HL-60/S4 treated with phorbol 12-myristate 13-acetate at 8.2 ng/mL for 4 days and 3 days (cell line): ENCODE measurements at regions not wholly inside any gene's neighbourhood (a gene's known extent, or its start where the extent isn't known, plus 50 kb on each side); places are given as distances from the start of the nearest gene placed in this dataset.

ENCODE experiments used
- in situ Hi-C: fragments of 300-500 bp; cut with MboI; formaldehyde crosslinking; loops from 2 replicates; pipeline ENCODE4 v1.15.0; 2022; ENCODE audit warnings: low sequenced_read_pairs

GRCh38 chr15:93887151-93887550 is 344.2 kb upstream of the MCTP2 start:
- in situ Hi-C loops: no loop called here

GRCh38 chr15:93882779-93883178 is 348.6 kb upstream of the MCTP2 start:
- in situ Hi-C loops: no loop called here

DNA sequence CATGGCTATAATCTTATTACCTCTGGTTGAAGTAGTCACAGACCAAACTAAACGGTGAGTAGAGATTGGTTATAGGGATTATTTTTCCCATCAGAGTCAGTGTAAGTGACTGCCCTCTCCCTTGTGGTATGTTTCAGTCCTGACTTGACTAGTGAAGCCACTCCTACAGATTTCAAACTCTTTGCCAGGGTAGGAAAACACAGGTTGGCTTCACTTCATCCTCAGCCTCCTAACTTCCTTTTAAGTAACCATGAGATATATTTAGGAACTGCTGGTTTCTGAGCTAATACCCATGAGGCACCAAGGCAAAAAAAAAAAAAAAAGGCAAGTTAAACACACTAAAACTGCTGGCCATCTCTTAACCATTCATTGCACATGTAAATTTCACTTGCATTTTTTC is 349.2 kb upstream of the MCTP2 start:
- in situ Hi-C loops: no loop called here

GRCh38 chr15:93881310-93881709 is 350.1 kb upstream of the MCTP2 start:
- in situ Hi-C loops: no loop called here

DNA sequence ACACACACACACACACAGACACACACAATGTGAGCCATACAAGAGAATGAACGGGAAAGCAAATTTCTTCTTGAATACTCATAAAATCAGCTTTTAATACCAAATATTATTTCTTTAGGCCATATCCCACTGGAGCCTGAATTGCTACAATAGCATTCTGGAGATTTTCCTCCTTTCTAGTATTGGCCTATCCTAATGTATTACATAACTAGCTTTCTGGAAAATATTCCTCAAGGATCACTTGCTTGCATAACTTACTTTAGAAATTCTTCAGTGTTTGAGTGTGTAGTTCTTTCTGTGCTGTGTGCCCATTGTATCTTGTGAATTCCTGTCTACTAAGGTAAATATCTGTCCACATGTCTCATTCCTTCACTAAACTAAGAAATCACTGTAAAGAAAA is 351.0 kb upstream of the MCTP2 start:
- in situ Hi-C loops: no loop called here

GRCh38 chr15:93870583-93870982 is 360.8 kb upstream of the MCTP2 start:
- in situ Hi-C loops: no loop called here

DNA sequence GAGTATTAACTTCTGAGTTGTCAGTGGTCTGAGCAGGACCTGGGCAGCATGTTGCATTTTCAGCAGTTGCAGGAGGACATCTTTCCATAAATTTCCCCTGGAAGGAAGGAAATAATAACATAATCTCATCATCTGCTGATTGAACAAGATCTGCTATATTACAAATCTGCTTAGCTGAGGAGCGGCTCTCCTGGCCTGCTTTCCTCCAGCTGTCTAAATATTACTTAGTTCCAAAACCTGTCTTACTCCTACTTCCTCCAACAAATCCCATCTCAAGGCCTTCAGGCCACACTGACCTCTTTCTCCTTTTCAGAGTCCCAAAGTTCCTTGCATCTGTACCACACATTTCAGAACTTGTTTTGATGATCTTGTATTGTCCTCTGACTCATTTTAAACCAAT is 364.4 kb upstream of the MCTP2 start:
- in situ Hi-C loops: no loop called here

DNA sequence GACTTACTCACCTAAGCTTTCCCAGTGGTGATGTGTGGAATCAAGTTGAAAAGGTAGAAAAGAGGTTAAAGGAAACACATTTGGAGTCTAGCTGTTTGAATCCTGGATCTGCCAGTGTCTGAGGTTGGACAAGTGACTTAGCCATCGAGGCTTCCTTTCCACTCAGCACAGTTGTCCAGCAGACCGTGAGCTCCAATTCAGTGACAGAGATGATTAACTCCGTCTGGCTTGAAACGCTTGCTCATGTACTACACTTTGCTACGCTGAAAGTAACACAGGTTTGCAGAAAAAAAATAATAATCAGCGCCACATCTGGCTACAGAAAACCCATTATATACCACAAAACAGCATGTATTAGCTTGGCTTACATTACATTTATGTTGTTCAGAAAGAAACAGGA is 364.9 kb upstream of the MCTP2 start:
- in situ Hi-C loops: no loop called here

DNA sequence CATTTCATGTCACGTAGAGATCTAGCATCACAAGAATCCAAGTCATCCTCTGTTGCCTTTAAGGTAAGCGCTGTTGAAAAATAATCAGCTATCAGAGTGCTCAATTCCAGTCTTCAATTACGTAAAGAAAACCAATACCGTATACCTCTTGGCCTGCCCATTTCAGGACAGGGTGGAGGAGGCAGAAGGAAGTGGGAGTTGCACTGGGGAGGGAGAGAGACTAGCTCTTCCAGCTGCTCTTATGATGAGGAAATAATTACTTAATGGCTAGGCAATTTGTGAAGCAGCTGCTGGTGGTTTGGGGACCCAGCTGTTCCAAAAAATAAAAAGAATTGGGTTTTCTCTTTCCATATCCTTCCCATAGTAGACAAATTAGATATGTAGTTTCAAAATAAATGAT is 365.8 kb upstream of the MCTP2 start:
- in situ Hi-C loops: no loop called here

GRCh38 chr15:93862791-93863190 is 368.6 kb upstream of the MCTP2 start:
- in situ Hi-C loops: no loop called here

DNA sequence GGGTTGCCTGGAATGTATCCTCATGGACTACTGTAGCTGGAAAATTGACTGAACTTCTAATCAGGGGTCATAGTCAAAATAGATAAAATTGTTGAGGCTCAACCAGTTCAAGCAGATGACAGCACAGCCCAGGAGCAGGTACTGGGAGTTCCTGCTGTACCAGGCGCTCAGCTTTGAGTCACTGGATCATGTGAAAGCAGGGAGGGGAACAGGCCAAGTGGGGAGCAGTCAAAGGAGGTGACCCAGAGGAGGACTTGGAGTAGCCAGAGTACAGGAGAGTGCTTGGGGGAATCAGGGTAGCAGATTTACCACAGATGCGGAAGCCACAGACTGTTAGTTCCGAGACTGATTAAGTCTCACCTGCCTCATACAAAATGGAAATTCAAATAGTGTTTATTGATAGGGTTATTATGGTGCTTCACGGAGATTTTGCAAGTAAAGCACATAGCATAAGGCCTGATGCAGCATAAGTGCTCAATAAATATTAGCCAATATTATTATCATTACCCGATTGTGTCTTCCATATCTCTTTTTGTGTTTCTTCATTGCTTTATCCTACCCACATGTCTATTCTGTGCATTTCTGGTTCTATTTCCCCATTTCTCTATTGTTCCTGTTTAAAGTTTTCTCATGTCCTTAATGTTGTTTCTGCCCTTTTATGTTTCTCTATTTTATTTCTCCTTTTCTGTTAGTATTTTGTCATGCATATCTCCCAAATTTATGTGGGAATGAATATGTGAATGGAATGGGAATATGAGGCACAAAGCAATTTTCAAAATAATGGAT is 369.2 kb upstream of the MCTP2 start:
- in situ Hi-C loops: no loop called here

DNA sequence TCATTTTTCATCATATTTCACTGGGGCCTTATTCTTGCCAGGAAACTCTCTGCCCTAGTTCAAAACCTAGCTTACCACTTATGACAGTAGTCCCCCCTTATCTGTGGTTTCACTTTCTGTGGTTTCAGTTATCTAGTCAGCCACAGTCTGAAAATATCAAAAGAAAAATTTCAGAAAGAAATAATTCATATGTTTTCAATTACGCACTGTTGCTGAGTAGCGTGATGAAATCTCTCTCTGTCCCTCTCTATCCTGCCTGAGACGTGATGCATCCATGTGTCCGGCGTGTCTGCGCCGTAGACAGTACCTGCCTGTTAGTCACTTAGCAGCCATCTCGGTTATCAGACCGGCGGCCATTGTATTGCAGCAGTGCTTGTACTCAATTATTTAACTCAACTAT is 369.9 kb upstream of the MCTP2 start:
- in situ Hi-C loops: no loop called here

GRCh38 chr15:93860701-93861100 is 370.7 kb upstream of the MCTP2 start:
- in situ Hi-C loops: no loop called here

GRCh38 chr15:93859176-93859575 is 372.2 kb upstream of the MCTP2 start:
- in situ Hi-C loops: no loop called here

GRCh38 chr15:93855181-93855826 is 376.1 kb upstream of the MCTP2 start:
- in situ Hi-C loops: no loop called here

GRCh38 chr15:93854088-93854487 is 377.3 kb upstream of the MCTP2 start:
- in situ Hi-C loops: no loop called here

DNA sequence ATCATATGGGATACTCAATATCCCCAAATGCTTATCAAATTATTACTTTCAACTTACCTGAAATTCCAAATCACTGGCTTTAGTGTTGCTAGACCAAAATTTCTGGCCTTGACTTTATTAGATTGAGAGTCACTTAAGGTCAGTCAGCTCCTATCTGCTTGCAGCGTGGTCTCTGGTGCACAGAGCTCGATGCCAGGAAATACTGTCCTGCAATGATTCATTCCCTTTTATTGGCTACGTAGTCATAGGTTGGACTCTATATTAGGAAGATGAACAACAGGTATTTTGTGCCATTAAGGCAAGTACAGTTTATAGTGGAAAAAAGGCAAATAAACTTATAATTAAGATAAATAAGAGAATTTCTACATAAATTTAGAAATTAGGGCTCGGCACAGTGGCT is 378.6 kb upstream of the MCTP2 start:
- in situ Hi-C loops: no loop called here

DNA sequence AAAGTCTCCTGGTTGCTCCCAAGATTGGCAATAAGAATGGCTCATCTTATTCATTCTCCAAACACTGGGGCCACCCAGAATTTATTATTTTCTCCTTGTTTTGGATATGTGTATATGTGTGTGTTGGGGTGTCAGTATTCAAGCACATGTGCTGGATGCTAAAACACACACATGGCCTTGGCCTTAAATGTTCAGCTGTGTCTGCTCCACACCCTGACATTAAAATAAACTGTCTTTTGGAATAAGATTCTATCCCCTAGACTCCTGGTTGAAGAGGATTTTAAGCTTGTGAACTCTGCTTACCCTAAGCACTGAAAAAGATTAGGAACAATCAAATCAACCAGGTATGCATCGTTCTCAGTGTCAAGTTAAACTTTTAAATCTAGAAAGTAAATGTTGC is 382.9 kb upstream of the MCTP2 start:
- in situ Hi-C loops: no loop called here

DNA sequence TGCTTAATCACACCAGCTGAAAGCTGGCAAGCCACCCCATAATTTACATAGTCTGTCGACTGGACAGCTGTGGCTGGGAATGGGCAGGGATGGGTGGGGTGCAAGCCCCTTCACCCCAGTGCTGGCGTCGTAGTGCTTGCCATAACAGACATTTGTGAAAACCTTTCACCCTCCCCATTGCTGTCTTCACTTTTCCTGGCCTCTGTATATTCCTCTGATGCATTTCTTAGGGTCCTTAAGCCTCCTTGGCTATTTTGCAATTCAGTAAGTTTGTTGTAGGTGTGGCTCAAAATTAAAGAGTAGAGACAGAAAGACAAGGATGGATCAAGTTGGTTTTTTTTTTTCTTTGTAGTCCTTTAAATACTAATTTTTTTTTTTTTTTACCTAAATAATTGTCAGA is 383.3 kb upstream of the MCTP2 start:
- in situ Hi-C loops: no loop called here

GRCh38 chr15:93846148-93846547 is 385.2 kb upstream of the MCTP2 start:
- in situ Hi-C loops: no loop called here

DNA sequence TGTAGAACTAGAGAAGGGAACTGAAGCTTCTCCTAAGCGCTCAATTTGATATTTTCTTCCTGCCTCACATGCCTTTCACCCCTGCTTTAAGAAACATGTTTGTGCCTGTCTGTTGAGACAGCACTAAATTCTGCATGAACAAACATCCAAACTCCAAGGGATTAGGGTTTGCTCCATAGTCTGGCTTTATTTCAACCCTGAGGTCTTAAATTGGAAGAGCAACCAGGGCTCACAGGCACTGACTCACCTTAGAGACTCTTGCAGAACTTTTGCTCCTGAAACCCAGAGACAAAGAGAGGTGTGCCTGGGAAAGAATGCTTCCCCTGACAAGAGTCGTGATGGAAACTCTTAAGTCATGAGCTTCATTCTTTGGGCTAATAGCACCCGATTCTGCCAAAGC is 393.9 kb upstream of the MCTP2 start:
- in situ Hi-C loops: no loop called here

- in situ Hi-C loops: no loop called here
Measured at GRCh38 chr15:93835344-93835743, 396.0 kb upstream of the MCTP2 start.

GRCh38 chr15:93831641-93832040 is 399.7 kb upstream of the MCTP2 start:
- in situ Hi-C loops: no loop called here
